ENCODE measurements at regions not wholly inside any gene's neighbourhood (a gene's known extent, or its start where the extent isn't known, plus 50 kb on each side); places are given as distances from the start of the nearest gene placed in this dataset.
A peak's percentile ranks its signal among the peaks of the same experiment; 100 is the strongest.

- no peak for DNase-seq
- WGBS, 2 donors (ENCODE audit: low coverage in 1 of 2), result 54% methylated on average over 3 of the region's 3 CpGs; no CpG with 5 or more reads in 1 of the 2 donors
- intact Hi-C loops (cut with DNase I; ENCODE audit: low total_unique reads), result no loop called here
- no peak for TF ChIP-seq CTCF (IDR thresholded peaks at IDR 0.05)
- TF ChIP-seq POLR2A (IDR thresholded peaks at IDR 0.05), result no peak
- no peak for TF ChIP-seq EP300 (IDR thresholded peaks at IDR 0.05; ENCODE audit: low read depth)
- no peak for TF ChIP-seq POLR2AphosphoS5 (IDR thresholded peaks at IDR 0.05)
- no peaks in the 10 kb centered on the region for H3K36me3 ChIP-seq
- no peaks in the 10 kb centered on the region for H3K27me3 ChIP-seq
- H3K4me1 ChIP-seq, result no peaks in the 10 kb centered on the region
- H3K27ac ChIP-seq, result no peak overlapping the region
- H3K4me3 ChIP-seq, result no peak overlapping the region
- H3K9me3 ChIP-seq, result no peaks in the 10 kb centered on the region
- in situ Hi-C loops (cut with MboI; ENCODE audit: low pct_ligation_motif_present in 1 of 4, low pct_unique_long_range_greater_than_20kb in 1 of 4, low sequenced_read_pairs in 3 of 4), result no loop called here
These were observed 405.0 kb upstream of the MAGEB18 start for GRCh38 chrX:25733148-25733547.

- H3K27me3 ChIP-seq, result no peaks in the 10 kb centered on the region
- in situ Hi-C loops (cut with MboI; ENCODE audit: low pct_ligation_motif_present in 1 of 4, low pct_unique_long_range_greater_than_20kb in 1 of 4, low sequenced_read_pairs in 3 of 4) (no loop called here), intact Hi-C loops (cut with DNase I; ENCODE audit: low total_unique reads) (no loop called here)
These were observed 400.6 kb upstream of the MAGEB18 start for GRCh38 chrX:25737540-25737939.

GRCh38 chrX:25742334-25742733 is 395.8 kb upstream of the MAGEB18 start:
- intact Hi-C loops (cut with DNase I; ENCODE audit: low total_unique reads), result no loop called here
- WGBS, 2 donors (ENCODE audit: low coverage in 1 of 2), result 20 to 31% methylated on average over 1 to 2 of the region's 2 CpGs
- TF ChIP-seq EP300 (IDR thresholded peaks at IDR 0.05; ENCODE audit: low read depth) (no peak), CTCF (IDR thresholded peaks at IDR 0.05) (no peak), POLR2AphosphoS5 (IDR thresholded peaks at IDR 0.05) (no peak), POLR2A (IDR thresholded peaks at IDR 0.05) (no peak)

More at GRCh38 chrX:25737540-25737939, 400.6 kb upstream of the MAGEB18 start:
- Histone ChIP-seq H3K9me3 (no peaks in the 10 kb centered on the region), H3K4me3 (no peak overlapping the region), H3K4me1 (no peaks in the 10 kb centered on the region), H3K36me3 (no peaks in the 10 kb centered on the region), H3K27ac (no peak overlapping the region)
- TF ChIP-seq POLR2AphosphoS5 (IDR thresholded peaks at IDR 0.05), result peak; percentile 27 to 71 (median 67)
- TF ChIP-seq EP300 (IDR thresholded peaks at IDR 0.05; ENCODE audit: low read depth), result no peak
- no peak for TF ChIP-seq CTCF (IDR thresholded peaks at IDR 0.05)
- TF ChIP-seq POLR2A (IDR thresholded peaks at IDR 0.05), result no peak
- DNase-seq, result no peak

GRCh38 chrX:25754399-25754798 is 383.7 kb upstream of the MAGEB18 start:
- 58% methylated on average over 2 of the region's 2 CpGs; no CpG with 5 or more reads in 1 of the 2 donors for WGBS, 2 donors (ENCODE audit: low coverage in 1 of 2)
- no peaks in the 10 kb centered on the region for H3K9me3 ChIP-seq
- H3K27me3 ChIP-seq, result no peaks in the 10 kb centered on the region
- intact Hi-C loops (cut with DNase I; ENCODE audit: low total_unique reads), result no loop called here
- TF ChIP-seq POLR2AphosphoS5 (IDR thresholded peaks at IDR 0.05) (no peak), POLR2A (IDR thresholded peaks at IDR 0.05) (no peak)
- no peak overlapping the region for H3K27ac ChIP-seq
- H3K36me3 ChIP-seq, result no peaks in the 10 kb centered on the region
- in situ Hi-C loops (cut with MboI; ENCODE audit: low pct_ligation_motif_present in 1 of 4, low pct_unique_long_range_greater_than_20kb in 1 of 4, low sequenced_read_pairs in 3 of 4), result no loop called here
- DNase-seq, result no peak
- H3K4me3 ChIP-seq, result no peak overlapping the region
- no peaks in the 10 kb centered on the region for H3K4me1 ChIP-seq

More at GRCh38 chrX:25742334-25742733, 395.8 kb upstream of the MAGEB18 start:
- Histone ChIP-seq H3K36me3 (no peaks in the 10 kb centered on the region), H3K27me3 (no peaks in the 10 kb centered on the region), H3K4me3 (no peak overlapping the region), H3K27ac (no peak overlapping the region), H3K9me3 (no peaks in the 10 kb centered on the region), H3K4me1 (no peaks in the 10 kb centered on the region)
- no peak for DNase-seq
- in situ Hi-C loops (cut with MboI; ENCODE audit: low pct_ligation_motif_present in 1 of 4, low pct_unique_long_range_greater_than_20kb in 1 of 4, low sequenced_read_pairs in 3 of 4), result no loop called here

GRCh38 chrX:25755194-25755593 is 382.9 kb upstream of the MAGEB18 start:
- intact Hi-C loops (cut with DNase I; ENCODE audit: low total_unique reads) (loop anchor here (1.0 kb wide), 1 partner anchor 43 kb away; no protein-coding TSS in a partner anchor), in situ Hi-C loops (cut with MboI; ENCODE audit: low pct_ligation_motif_present in 1 of 4, low pct_unique_long_range_greater_than_20kb in 1 of 4, low sequenced_read_pairs in 3 of 4) (no loop called here)
- no peak overlapping the region for H3K27ac ChIP-seq
- H3K9me3 ChIP-seq, result no peaks in the 10 kb centered on the region
- no peaks in the 10 kb centered on the region for H3K27me3 ChIP-seq
- no peak overlapping the region for H3K4me3 ChIP-seq
- H3K4me1 ChIP-seq, result no peaks in the 10 kb centered on the region
- H3K36me3 ChIP-seq, result no peaks in the 10 kb centered on the region
- no peak for DNase-seq
- TF ChIP-seq POLR2A (IDR thresholded peaks at IDR 0.05), result no peak
- TF ChIP-seq POLR2AphosphoS5 (IDR thresholded peaks at IDR 0.05), result no peak
- TF ChIP-seq EP300 (IDR thresholded peaks at IDR 0.05; ENCODE audit: low read depth), result no peak
- no peak for TF ChIP-seq CTCF (IDR thresholded peaks at IDR 0.05)
